HepG2 (cell line): ENCODE measurements at regions not wholly inside any gene's neighbourhood (a gene's known extent, or its start where the extent isn't known, plus 50 kb on each side); places are given as distances from the start of the nearest gene placed in this dataset.

Experiments used
- DRAP1 ChIP-seq: IDR thresholded peaks from 2 replicates; pipeline ENCODE4 v1.6.1; 2016; ENCODE audit warnings: missing genetic modification reagents, missing compliant biosample characterization
- FOXK2 ChIP-seq: fragments of 450-650 bp; IDR thresholded peaks from 2 replicates; pipeline ENCODE4 v1.6.1; 2016
- FOXM1 ChIP-seq: sonication (generic); formaldehyde crosslinking; IDR thresholded peaks from 2 replicates; pipeline ENCODE4 v1.5.0; 2020; ENCODE audit warnings: missing genetic modification reagents
- ZNF788 ChIP-seq: sonication (generic); formaldehyde crosslinking; IDR thresholded peaks from 2 replicates; pipeline ENCODE4 v1.5.0; 2020; ENCODE audit warnings: mild to moderate bottlenecking, missing genetic modification reagents, borderline replicate concordance
- TF ChIP-seq, protein P1 (sequence below): IDR thresholded peaks from 2 replicates; pipeline ENCODE4 v1.6.1; 2012; ENCODE audit warnings: inconsistent platforms
- TF ChIP-seq, protein P2 (sequence below), 2 experiments: IDR thresholded peaks; 2 replicates each; pipeline ENCODE4 v1.6.1; 2011 to 2012; ENCODE audit warnings: low read length in 2 of 2, borderline replicate concordance in 1 of 2, low read depth in 1 of 2, mild to moderate bottlenecking in 1 of 2, moderate library complexity in 1 of 2

DNA sequence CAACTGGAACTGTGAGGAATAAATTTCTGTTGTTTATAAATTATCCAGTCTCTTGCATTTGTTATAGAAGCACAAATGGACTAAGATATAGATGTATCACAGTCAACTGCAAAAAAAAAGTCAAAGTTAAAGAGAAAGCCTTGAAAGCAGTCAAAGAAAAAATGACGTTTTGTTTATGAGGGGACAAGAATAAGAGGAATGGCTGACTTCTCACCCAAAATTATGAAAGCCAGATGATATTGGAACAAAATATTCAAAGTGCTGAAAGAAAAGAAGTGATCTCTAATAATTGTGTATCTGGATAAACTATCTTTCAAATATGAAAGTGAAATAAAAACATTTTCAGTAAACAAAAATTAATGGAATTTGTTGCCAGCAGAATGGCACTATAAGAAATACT is 171.8 kb upstream of the IGF1R start:
- TF ChIP-seq DRAP1 (no peak), FOXK2 (no peak), FOXM1 (CRISPR knock-in tag) (no peak), ZNF788 (CRISPR knock-in tag) (no peak)
- TF ChIP-seq, protein P1, sequence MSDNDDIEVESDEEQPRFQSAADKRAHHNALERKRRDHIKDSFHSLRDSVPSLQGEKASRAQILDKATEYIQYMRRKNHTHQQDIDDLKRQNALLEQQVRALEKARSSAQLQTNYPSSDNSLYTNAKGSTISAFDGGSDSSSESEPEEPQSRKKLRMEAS, result no peak
- TF ChIP-seq, protein P2, sequence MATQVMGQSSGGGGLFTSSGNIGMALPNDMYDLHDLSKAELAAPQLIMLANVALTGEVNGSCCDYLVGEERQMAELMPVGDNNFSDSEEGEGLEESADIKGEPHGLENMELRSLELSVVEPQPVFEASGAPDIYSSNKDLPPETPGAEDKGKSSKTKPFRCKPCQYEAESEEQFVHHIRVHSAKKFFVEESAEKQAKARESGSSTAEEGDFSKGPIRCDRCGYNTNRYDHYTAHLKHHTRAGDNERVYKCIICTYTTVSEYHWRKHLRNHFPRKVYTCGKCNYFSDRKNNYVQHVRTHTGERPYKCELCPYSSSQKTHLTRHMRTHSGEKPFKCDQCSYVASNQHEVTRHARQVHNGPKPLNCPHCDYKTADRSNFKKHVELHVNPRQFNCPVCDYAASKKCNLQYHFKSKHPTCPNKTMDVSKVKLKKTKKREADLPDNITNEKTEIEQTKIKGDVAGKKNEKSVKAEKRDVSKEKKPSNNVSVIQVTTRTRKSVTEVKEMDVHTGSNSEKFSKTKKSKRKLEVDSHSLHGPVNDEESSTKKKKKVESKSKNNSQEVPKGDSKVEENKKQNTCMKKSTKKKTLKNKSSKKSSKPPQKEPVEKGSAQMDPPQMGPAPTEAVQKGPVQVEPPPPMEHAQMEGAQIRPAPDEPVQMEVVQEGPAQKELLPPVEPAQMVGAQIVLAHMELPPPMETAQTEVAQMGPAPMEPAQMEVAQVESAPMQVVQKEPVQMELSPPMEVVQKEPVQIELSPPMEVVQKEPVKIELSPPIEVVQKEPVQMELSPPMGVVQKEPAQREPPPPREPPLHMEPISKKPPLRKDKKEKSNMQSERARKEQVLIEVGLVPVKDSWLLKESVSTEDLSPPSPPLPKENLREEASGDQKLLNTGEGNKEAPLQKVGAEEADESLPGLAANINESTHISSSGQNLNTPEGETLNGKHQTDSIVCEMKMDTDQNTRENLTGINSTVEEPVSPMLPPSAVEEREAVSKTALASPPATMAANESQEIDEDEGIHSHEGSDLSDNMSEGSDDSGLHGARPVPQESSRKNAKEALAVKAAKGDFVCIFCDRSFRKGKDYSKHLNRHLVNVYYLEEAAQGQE (IDR thresholded peaks at IDR 0.05; ENCODE audit: borderline replicate concordance in 1 of 2, low read depth in 1 of 2, low read length in 2 of 2), result no peak
